Testis (tissue), 2 donors: ENCODE measurements at regions not wholly inside any gene's neighbourhood (a gene's known extent, or its start where the extent isn't known, plus 50 kb on each side); places are given as distances from the start of the nearest gene placed in this dataset.

Source experiments
- POLR2A ChIP-seq: fragments of 450-650 bp; IDR thresholded peaks from one replicate; pipeline ENCODE4 v1.6.1; 2017; ENCODE audit warnings: antibody characterized with exemption, mild to moderate bottlenecking, moderate library complexity
- TF ChIP-seq, protein P1 (sequence below), 3 experiments: fragments of 450-650 bp in 2 of 3; fragments of 200-600 bp in 1 of 3; sonication (generic) in 1 of 3; IDR thresholded peaks; one replicate each; pipeline ENCODE4 v1.5.1; 2016 to 2019; ENCODE audit warnings: antibody characterized with exemption in 3 of 3, mild to moderate bottlenecking in 2 of 3, moderate library complexity in 1 of 3

DNA sequence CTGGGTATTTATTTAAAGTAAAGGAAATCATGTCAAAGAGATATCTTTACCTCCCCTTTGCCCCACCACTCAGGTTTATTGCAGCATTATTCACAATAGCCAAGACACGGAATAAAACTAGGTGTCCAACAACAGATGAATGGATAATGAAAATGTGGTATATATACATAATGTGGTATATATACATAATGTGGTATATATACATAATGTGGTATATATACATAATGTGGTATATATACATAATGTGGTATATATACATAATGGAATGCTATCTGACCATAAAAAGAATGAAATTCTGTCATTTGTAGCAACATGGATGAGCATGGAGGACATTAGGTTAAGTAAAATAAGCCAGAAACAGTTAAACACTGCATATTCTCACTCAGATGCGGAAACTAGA lies 262.6 kb upstream of the PLXNA2 start:
- TF ChIP-seq, protein P1, sequence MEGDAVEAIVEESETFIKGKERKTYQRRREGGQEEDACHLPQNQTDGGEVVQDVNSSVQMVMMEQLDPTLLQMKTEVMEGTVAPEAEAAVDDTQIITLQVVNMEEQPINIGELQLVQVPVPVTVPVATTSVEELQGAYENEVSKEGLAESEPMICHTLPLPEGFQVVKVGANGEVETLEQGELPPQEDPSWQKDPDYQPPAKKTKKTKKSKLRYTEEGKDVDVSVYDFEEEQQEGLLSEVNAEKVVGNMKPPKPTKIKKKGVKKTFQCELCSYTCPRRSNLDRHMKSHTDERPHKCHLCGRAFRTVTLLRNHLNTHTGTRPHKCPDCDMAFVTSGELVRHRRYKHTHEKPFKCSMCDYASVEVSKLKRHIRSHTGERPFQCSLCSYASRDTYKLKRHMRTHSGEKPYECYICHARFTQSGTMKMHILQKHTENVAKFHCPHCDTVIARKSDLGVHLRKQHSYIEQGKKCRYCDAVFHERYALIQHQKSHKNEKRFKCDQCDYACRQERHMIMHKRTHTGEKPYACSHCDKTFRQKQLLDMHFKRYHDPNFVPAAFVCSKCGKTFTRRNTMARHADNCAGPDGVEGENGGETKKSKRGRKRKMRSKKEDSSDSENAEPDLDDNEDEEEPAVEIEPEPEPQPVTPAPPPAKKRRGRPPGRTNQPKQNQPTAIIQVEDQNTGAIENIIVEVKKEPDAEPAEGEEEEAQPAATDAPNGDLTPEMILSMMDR (IDR thresholded peaks at IDR 0.05), result no peak
- no peak for TF ChIP-seq POLR2A
